ENCODE measurements at regions not wholly inside any gene's neighbourhood (a gene's known extent, or its start where the extent isn't known, plus 50 kb on each side); places are given as distances from the start of the nearest gene placed in this dataset.

- ChIA-PET CTCF (interaction anchor here (0.6 to 1.0 kb wide), 3 partner anchors 34 to 363 kb away, joined by 3 read pairs; no protein-coding TSS in a partner anchor), POLR2A (ENCODE audit: low non-redundant PET) (no interaction called here)
- TF ChIP-seq CTCF (conservative IDR thresholded peaks at IDR 0.05; ENCODE audit: low read depth) = no peak
- DNase-seq (ENCODE audit: low spot score) = peak; percentile 21
- no peak overlapping the region for H3K27ac ChIP-seq
These were observed 186.6 kb downstream of the RAB11FIP2 start for GRCh38 chr10:117860135-117860534.

- POLR2A ChIA-PET (ENCODE audit: low non-redundant PET) = no interaction called here
- peak; percentile 14; the same call in 1 of the 2 replicates for TF ChIP-seq CTCF (conservative IDR thresholded peaks at IDR 0.05; ENCODE audit: low read depth)
- peak; percentile 43 for DNase-seq (ENCODE audit: low spot score)
- no peak overlapping the region for H3K27ac ChIP-seq
- CTCF ChIA-PET = interaction anchor here (0.6 to 1.0 kb wide), 2 partner anchors 364 to 868 kb away, joined by 3 read pairs; no protein-coding TSS in a partner anchor
These were observed 185.9 kb downstream of the RAB11FIP2 start for GRCh38 chr10:117860823-117861222.

- CTCF ChIA-PET = no interaction called here
- POLR2A ChIA-PET (ENCODE audit: low non-redundant PET) = no interaction called here
- DNase-seq (ENCODE audit: low spot score) = no peak
These were observed 185.4 kb downstream of the RAB11FIP2 start for GRCh38 chr10:117861329-117861728.

GRCh38 chr10:117863771-117864170 is 183.0 kb downstream of the RAB11FIP2 start:
- no peak for DNase-seq (ENCODE audit: low spot score)
- ChIA-PET CTCF (interaction anchor here (0.7 kb wide), 1 partner anchor 451 kb away, joined by 3 read pairs; no protein-coding TSS in a partner anchor), POLR2A (ENCODE audit: low non-redundant PET) (no interaction called here)
- TF ChIP-seq CTCF (conservative IDR thresholded peaks at IDR 0.05; ENCODE audit: low read depth) = no peak
- H3K27ac ChIP-seq = no peak overlapping the region

More at GRCh38 chr10:117861329-117861728, 185.4 kb downstream of the RAB11FIP2 start:
- TF ChIP-seq CTCF (conservative IDR thresholded peaks at IDR 0.05; ENCODE audit: low read depth) = no peak
- no peak overlapping the region for H3K27ac ChIP-seq

GRCh38 chr10:117865945-117866344 is 180.8 kb downstream of the RAB11FIP2 start:
- TF ChIP-seq CTCF (conservative IDR thresholded peaks at IDR 0.05; ENCODE audit: low read depth) = no peak
- POLR2A ChIA-PET (ENCODE audit: low non-redundant PET) = no interaction called here
- DNase-seq (ENCODE audit: low spot score) = no peak
- CTCF ChIA-PET = interaction anchor here (0.7 kb wide), 1 partner anchor 417 kb away, joined by 4 read pairs; no protein-coding TSS in a partner anchor
- H3K27ac ChIP-seq = no peak overlapping the region

GRCh38 chr10:117868151-117868550 is 178.6 kb downstream of the RAB11FIP2 start:
- ChIA-PET POLR2A (ENCODE audit: low non-redundant PET) (no interaction called here), CTCF (no interaction called here)
- no peak for TF ChIP-seq CTCF (conservative IDR thresholded peaks at IDR 0.05; ENCODE audit: low read depth)
- DNase-seq (ENCODE audit: low spot score) = no peak
- no peak overlapping the region for H3K27ac ChIP-seq

Measured in RWPE1 (cell line).